Cardiac muscle cell (in vitro differentiated cells and primary cell): ENCODE measurements at regions not wholly inside any gene's neighbourhood (a gene's known extent, or its start where the extent isn't known, plus 50 kb on each side); places are given as distances from the start of the nearest gene placed in this dataset.

Experiments
- DNase-seq, 2 donors: peaks; one replicate each; pipeline versions ENCODE4 v3.0.0 to v3.0.0-alpha.2; 2010 to 2017; ENCODE audit warnings: low read depth in 1 of 2, low spot score in 1 of 2
- H3K27ac ChIP-seq: fragments of 200-600 bp; sonication (generic); 2 replicates; pipeline ENCODE4 v1.5.1; 2016
- H3K27me3 ChIP-seq: fragments of 200-600 bp; sonication (generic); 2 replicates; pipeline ENCODE4 v1.6.0; 2016; ENCODE audit warnings: control low read depth
- H3K36me3 ChIP-seq: fragments of 200-600 bp; sonication (generic); 2 replicates; pipeline ENCODE4 v1.5.1; 2016; ENCODE audit warnings: control low read depth
- H3K4me1 ChIP-seq: fragments of 200-600 bp; sonication (generic); 2 replicates; pipeline ENCODE4 v1.8.1; 2017; ENCODE audit warnings: low read depth, mild to moderate bottlenecking, mixed run types
- H3K4me3 ChIP-seq: fragments of 200-600 bp; sonication (generic); 2 replicates; pipeline ENCODE4 v1.5.1; 2016; ENCODE audit warnings: mild to moderate bottlenecking
- H3K9me3 ChIP-seq: fragments of 200-600 bp; sonication (generic); 2 replicates; pipeline ENCODE4 v1.5.1; 2017; ENCODE audit warnings: low read depth, mild to moderate bottlenecking, control low read depth
- TF ChIP-seq, protein P1 (sequence below): IDR thresholded peaks from 2 replicates; pipeline ENCODE4 v1.5.1; 2012; ENCODE audit warnings: low read depth, mild to moderate bottlenecking, low read length

DNA sequence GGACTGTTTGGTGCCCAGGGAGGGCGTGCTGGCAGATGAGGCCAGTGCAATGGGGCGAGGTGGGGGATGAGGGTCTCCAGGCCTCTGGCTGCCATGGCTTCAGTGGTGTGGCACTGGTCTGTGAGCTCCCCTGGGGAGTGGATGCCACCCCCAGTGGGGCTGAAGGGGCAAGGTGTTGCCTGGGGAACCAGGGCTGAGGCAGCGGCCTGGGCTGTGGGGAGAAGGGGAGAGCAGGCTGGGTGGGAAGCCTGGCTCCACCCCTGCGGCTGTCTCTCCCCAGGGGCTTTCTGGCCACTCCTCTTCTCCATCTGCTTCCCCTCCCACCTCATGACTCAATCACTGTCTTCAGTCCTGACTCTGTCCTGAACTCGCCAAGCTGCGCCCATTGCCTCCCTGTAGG is 88.4 kb upstream of the TLE3 start:
- no peak overlapping the region for H3K27ac ChIP-seq
- peak in 1 of 2 donors; percentile 49 for DNase-seq
- no peaks in the 10 kb centered on the region for H3K4me1 ChIP-seq
- peaks cover 86% of the 10 kb centered on the region for H3K27me3 ChIP-seq
- no peak overlapping the region for H3K4me3 ChIP-seq
- H3K9me3 ChIP-seq, result no peaks in the 10 kb centered on the region
- no peaks in the 10 kb centered on the region for H3K36me3 ChIP-seq
- TF ChIP-seq, protein P1, sequence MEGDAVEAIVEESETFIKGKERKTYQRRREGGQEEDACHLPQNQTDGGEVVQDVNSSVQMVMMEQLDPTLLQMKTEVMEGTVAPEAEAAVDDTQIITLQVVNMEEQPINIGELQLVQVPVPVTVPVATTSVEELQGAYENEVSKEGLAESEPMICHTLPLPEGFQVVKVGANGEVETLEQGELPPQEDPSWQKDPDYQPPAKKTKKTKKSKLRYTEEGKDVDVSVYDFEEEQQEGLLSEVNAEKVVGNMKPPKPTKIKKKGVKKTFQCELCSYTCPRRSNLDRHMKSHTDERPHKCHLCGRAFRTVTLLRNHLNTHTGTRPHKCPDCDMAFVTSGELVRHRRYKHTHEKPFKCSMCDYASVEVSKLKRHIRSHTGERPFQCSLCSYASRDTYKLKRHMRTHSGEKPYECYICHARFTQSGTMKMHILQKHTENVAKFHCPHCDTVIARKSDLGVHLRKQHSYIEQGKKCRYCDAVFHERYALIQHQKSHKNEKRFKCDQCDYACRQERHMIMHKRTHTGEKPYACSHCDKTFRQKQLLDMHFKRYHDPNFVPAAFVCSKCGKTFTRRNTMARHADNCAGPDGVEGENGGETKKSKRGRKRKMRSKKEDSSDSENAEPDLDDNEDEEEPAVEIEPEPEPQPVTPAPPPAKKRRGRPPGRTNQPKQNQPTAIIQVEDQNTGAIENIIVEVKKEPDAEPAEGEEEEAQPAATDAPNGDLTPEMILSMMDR, result no peak

DNA sequence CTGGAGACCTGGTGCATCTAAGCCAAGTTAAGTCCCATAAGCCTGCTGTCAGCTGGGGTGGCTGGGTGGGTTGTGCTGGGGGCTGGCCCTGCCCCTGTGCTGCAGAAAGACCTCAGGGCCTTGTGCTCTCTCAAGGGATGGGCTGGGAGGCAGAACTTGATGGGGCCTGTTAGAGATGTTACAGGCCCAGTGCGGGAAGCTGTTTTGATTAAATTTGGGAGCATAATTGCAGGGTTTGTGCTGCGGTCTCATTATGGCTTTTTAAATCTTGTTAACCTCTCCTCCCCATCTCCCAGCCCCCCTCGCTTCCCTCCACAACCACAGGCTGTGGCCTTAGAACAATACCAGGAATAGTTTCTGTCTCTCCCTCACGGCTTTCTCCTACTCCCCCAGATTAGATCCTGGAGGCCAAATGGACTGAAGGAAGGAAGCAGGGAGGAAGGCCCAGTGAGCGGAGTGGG is 87.6 kb upstream of the TLE3 start:
- Histone ChIP-seq H3K27ac (no peak overlapping the region), H3K27me3 (peaks cover 84% of the 10 kb centered on the region), H3K36me3 (no peaks in the 10 kb centered on the region), H3K4me1 (peaks cover 5% of the 10 kb centered on the region), H3K4me3 (no peak overlapping the region), H3K9me3 (no peaks in the 10 kb centered on the region)
- peak in 1 of 2 donors; percentile 86 for DNase-seq
- TF ChIP-seq, protein P1, result no peak

DNA sequence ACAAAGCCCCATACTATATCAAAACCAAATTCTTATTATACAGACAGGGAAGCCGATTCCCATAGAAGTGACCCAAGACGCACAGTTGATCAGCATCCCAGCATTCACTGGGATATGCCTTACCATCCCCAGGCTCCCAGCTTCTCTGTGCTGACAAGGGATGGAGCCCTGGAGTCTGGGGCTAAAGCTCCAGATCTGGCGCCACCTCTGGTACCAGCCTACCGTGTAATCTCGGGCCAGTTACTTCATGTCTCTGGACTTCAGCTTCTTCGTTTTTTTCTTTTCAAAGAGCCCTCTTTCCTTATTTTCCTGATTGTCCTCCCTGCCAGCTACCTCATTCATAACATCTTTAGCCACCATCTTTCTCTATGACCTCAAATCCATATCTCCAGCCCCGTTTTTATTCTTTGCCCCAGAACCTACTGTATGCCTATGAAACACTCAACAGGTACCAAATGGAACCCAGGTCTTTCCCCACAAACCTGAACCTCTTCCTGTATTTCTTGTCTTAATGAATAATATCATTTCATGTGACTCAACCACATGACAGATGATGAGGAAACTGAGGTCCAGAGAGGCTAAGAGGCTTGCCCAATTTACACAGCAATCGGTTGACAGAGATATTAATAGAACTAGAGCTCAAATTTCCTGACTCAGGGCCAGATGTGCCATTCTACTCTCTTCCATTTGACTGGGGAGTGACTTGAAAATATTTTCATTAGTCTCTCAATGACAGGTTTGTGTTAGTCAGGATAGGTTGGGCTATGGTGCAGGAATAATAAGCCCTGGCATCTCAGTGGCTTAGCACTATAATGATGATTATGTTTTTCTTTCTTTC is 85.4 kb upstream of the TLE3 start:
- TF ChIP-seq, protein P1, result peak; percentile 9
- H3K4me1 ChIP-seq, result peaks cover 5% of the 10 kb centered on the region
- H3K9me3 ChIP-seq, result no peaks in the 10 kb centered on the region
- peaks cover 84% of the 10 kb centered on the region for H3K27me3 ChIP-seq
- DNase-seq, result no peak
- no peak overlapping the region for H3K4me3 ChIP-seq
- H3K36me3 ChIP-seq, result no peaks in the 10 kb centered on the region
- H3K27ac ChIP-seq, result no peak overlapping the region

DNA sequence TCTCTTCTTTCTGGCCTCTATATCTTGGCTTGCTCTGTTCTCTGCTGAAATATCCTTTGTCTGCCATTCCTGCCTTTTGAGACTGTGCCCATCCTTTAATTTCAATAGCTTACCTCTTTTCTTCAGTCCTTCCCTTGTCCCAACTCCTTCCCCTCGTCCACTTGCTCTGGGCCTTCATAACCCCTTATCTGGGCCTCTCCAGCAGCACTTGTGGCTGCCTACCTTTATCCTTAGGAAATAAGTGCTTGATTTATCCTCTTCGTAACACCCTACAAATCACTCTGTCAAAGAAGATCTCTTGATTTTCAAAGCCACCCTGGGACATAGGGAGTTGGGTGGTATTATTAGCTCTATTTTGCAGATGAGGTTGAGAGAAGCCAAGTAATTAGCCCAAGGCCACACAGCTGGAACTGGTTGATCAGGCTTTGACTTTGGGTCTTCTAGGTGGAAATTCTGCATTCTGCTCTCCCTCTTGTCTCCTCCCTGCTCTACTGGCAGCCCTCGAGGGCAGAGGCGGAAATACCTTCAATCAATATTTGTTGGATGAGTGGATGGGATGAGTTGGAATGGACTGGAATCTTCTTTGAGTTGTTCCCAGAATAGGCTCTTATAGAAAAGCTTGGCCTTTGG is 84.0 kb upstream of the TLE3 start:
- Histone ChIP-seq H3K27ac (no peak overlapping the region), H3K4me3 (no peak overlapping the region), H3K27me3 (peaks cover 80% of the 10 kb centered on the region), H3K36me3 (no peaks in the 10 kb centered on the region), H3K4me1 (peaks cover 5% of the 10 kb centered on the region), H3K9me3 (no peaks in the 10 kb centered on the region)
- TF ChIP-seq, protein P1, result no peak
- DNase-seq, result peak in 1 of 2 donors; percentile 67

DNA sequence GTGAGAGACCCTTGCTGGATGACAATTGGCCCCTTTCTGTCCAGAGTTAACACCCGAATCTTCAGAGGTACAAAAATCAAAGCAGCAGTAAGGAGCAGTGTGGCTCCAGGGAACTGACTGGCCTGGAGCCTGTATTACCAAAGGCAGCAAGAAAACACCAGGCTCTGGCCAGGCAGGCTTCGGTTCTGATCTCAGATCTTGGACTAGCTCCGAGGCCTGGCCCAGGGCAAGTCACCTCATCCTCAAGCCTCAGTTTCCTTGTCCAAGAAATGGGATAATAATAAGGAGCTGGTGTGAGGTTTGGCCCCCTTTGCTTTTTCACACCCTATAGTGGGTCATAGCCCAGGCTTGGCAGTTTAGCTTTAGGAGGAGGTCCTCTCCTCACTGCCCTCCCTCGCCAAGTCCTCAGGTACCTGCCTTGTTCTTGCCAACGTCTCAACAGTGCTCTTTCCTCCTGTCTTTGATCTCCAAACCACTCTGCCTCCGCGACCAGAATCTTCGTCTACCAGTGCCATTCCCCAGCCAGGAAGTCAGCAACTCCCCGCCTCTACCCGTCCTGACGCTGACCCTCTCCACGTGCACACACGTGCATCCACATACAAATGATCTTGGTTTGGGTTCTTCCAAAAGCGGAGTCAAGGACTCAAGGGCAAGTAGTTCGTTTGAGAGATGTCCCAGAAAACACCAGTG is 82.6 kb upstream of the TLE3 start:
- H3K27ac ChIP-seq, result no peak overlapping the region
- no peak for DNase-seq

More for the DNA sequence above, 82.6 kb upstream of the TLE3 start:
- TF ChIP-seq, protein P1, result no peak
- Histone ChIP-seq H3K9me3 (no peaks in the 10 kb centered on the region), H3K4me1 (peaks cover 5% of the 10 kb centered on the region), H3K36me3 (no peaks in the 10 kb centered on the region), H3K4me3 (no peak overlapping the region), H3K27me3 (peaks cover 76% of the 10 kb centered on the region)
